ENCODE measurements at regions not wholly inside any gene's neighbourhood (a gene's known extent, or its start where the extent isn't known, plus 50 kb on each side); places are given as distances from the start of the nearest gene placed in this dataset.

DNA sequence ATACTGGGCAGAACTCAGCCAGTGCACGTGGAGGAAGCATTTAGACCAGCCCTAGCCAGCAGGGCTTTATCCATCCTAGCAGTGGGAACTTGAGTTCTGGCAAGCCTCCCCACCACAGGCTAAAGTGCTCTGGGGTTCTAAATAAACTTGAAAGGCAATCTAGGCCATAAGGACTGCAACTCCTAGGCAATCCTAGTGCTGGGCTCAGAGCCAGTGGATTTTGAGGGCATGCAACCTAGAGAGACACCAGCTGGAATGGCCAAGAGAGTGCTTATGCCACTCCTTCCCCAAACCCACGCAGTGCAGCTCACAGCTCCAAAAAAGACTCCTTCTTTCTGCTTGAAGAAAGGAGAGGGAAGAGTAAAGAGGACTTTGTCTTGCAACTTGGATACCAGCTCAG is 70.5 kb upstream of the APOBEC4 start:
- TF ChIP-seq SUZ12 (IDR thresholded peaks at IDR 0.05; ENCODE audit: extremely low read depth, insufficient read depth, insufficient read length) (no peak), ZNF274 (IDR thresholded peaks at IDR 0.05; ENCODE audit: low read depth, low read length) (no peak), YY1 (IDR thresholded peaks at IDR 0.05; ENCODE audit: insufficient read depth, insufficient read length) (no peak)

All from NT2/D1 (cell line).